ENCODE measurements at regions not wholly inside any gene's neighbourhood (a gene's known extent, or its start where the extent isn't known, plus 50 kb on each side); places are given as distances from the start of the nearest gene placed in this dataset.

- H3K27ac Mint-ChIP-seq: no peak overlapping the region
- ATAC-seq (no peak), DNase-seq (no peak)
- Histone ChIP-seq H3K36me3 (ENCODE audit: control insufficient read depth, insufficient read depth, low read length) (no peaks in the 10 kb centered on the region), H3K27me3 (ENCODE audit: control insufficient read depth, insufficient read depth, low read length) (no peaks in the 10 kb centered on the region), H3K4me1 (ENCODE audit: control insufficient read depth, insufficient read depth, low read length) (no peaks in the 10 kb centered on the region), H3K4me3 (ENCODE audit: low read length) (no peak overlapping the region), H3K27ac (ENCODE audit: low read length) (no peak overlapping the region), H3K9me3 (ENCODE audit: control insufficient read depth, insufficient read depth, low read length) (no peaks in the 10 kb centered on the region)
- no peak for TF ChIP-seq CTCF (IDR thresholded peaks at IDR 0.05)
- no peaks in the 10 kb centered on the region for H3K4me1 Mint-ChIP-seq
- no peak overlapping the region for H3K4me3 Mint-ChIP-seq
- no peaks in the 10 kb centered on the region for H3K9me3 Mint-ChIP-seq
- intact Hi-C loops (cut with micrococcal nuclease): no loop called here
- H3K27me3 Mint-ChIP-seq (ENCODE audit: low read depth in 2 of 2): peaks cover 3 to 22% of the 10 kb centered on the region in 2 donors
- no peaks in the 10 kb centered on the region for H3K36me3 Mint-ChIP-seq
These were observed 153.9 kb upstream of the CES5A start for GRCh38 chr16:56029026-56029425.

DNA sequence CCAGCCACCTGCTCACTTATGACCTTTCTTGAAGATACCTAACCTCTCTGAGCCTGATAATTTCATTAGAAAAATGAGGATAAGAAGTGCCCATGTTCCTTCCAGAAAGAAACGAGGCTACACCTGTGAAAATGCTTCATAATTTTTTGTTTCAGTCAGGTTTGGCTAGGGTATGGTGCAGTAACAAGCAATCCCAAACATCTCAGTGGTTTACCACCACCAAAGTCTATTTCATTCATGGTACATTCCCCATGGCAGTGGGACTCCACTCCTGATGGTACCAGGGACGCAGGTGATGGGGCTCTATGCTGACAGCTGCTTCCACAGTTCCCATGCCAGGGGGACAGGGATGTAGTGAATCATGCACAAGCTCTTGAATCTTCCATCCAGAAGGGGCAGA is 147.6 kb upstream of the CES5A start:
- no peak for DNase-seq

DNA sequence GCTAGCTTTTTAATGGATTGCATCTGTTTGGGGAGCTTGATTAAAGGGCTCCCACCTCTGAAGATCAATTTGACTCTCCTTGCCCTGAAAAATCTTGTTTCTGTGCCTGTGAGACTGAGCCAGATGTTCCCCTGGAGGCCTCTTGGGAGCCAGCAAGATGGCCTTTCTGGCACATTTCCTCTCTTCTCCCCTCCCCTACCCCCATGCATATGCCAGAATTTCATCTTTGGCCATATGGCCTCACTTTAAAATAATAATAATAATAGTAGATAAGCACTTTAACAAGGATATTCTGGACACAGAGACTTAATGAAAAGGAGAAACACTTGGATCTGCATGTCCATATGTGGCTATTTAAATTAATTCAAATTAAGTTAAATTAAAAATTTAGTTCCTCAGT is 144.1 kb upstream of the CES5A start:
- no peaks in the 10 kb centered on the region for H3K36me3 ChIP-seq (ENCODE audit: control insufficient read depth, insufficient read depth, low read length)
- H3K27me3 ChIP-seq (ENCODE audit: control insufficient read depth, insufficient read depth, low read length): no peaks in the 10 kb centered on the region
- no peak overlapping the region for H3K4me3 Mint-ChIP-seq
- no peaks in the 10 kb centered on the region for H3K4me1 Mint-ChIP-seq
- H3K27me3 Mint-ChIP-seq (ENCODE audit: low read depth in 2 of 2): peaks cover 4 to 24% of the 10 kb centered on the region in 2 donors
- no peak for ATAC-seq
- H3K36me3 Mint-ChIP-seq: no peaks in the 10 kb centered on the region
- H3K9me3 ChIP-seq (ENCODE audit: control insufficient read depth, insufficient read depth, low read length): no peaks in the 10 kb centered on the region
- H3K27ac ChIP-seq (ENCODE audit: low read length): no peak overlapping the region
- H3K9me3 Mint-ChIP-seq: peaks cover 0 to 4% of the 10 kb centered on the region in 2 donors
- TF ChIP-seq CTCF (IDR thresholded peaks at IDR 0.05): no peak
- H3K27ac Mint-ChIP-seq: no peak overlapping the region
- no peak for DNase-seq
- H3K4me3 ChIP-seq (ENCODE audit: low read length): no peak overlapping the region
- no peaks in the 10 kb centered on the region for H3K4me1 ChIP-seq (ENCODE audit: control insufficient read depth, insufficient read depth, low read length)
- intact Hi-C loops (cut with micrococcal nuclease): no loop called here

More for the DNA sequence above, 147.6 kb upstream of the CES5A start:
- H3K9me3 ChIP-seq (ENCODE audit: control insufficient read depth, insufficient read depth, low read length): no peaks in the 10 kb centered on the region
- TF ChIP-seq CTCF (IDR thresholded peaks at IDR 0.05): no peak
- H3K27ac Mint-ChIP-seq: no peak overlapping the region
- H3K36me3 ChIP-seq (ENCODE audit: control insufficient read depth, insufficient read depth, low read length): no peaks in the 10 kb centered on the region
- H3K9me3 Mint-ChIP-seq: no peaks in the 10 kb centered on the region
- 43% methylated on average over 2 of the region's 2 CpGs for WGBS (ENCODE audit: insufficient coverage)
- no peak for ATAC-seq
- no peak overlapping the region for H3K27ac ChIP-seq (ENCODE audit: low read length)
- no peaks in the 10 kb centered on the region for H3K36me3 Mint-ChIP-seq
- intact Hi-C loops (cut with micrococcal nuclease): no loop called here
- H3K27me3 Mint-ChIP-seq (ENCODE audit: low read depth in 2 of 2): peaks cover 0 to 7% of the 10 kb centered on the region in 2 donors
- no peak overlapping the region for H3K4me3 ChIP-seq (ENCODE audit: low read length)
- H3K4me1 ChIP-seq (ENCODE audit: control insufficient read depth, insufficient read depth, low read length): no peaks in the 10 kb centered on the region
- H3K4me1 Mint-ChIP-seq: no peaks in the 10 kb centered on the region
- no peaks in the 10 kb centered on the region for H3K27me3 ChIP-seq (ENCODE audit: control insufficient read depth, insufficient read depth, low read length)
- no peak overlapping the region for H3K4me3 Mint-ChIP-seq

GRCh38 chr16:56013962-56014552 is 138.9 kb upstream of the CES5A start:
- H3K4me1 Mint-ChIP-seq: no peaks in the 10 kb centered on the region
- peaks cover 0 to 4% of the 10 kb centered on the region in 2 donors for H3K9me3 Mint-ChIP-seq
- H3K9me3 ChIP-seq (ENCODE audit: control insufficient read depth, insufficient read depth, low read length): no peaks in the 10 kb centered on the region
- H3K27ac Mint-ChIP-seq: no peak overlapping the region
- H3K27me3 ChIP-seq (ENCODE audit: control insufficient read depth, insufficient read depth, low read length): no peaks in the 10 kb centered on the region
- no peak overlapping the region for H3K4me3 Mint-ChIP-seq
- TF ChIP-seq CTCF (IDR thresholded peaks at IDR 0.05): no peak
- H3K36me3 Mint-ChIP-seq: no peaks in the 10 kb centered on the region
- DNase-seq: peak in 1 of 2 donors; percentile 34
- peaks cover 16 to 29% of the 10 kb centered on the region in 2 donors for H3K27me3 Mint-ChIP-seq (ENCODE audit: low read depth in 2 of 2)
- no peak overlapping the region for H3K4me3 ChIP-seq (ENCODE audit: low read length)
- H3K36me3 ChIP-seq (ENCODE audit: control insufficient read depth, insufficient read depth, low read length): no peaks in the 10 kb centered on the region
- no peak for ATAC-seq
- WGBS (ENCODE audit: insufficient coverage): 22% methylated on average over 6 of the region's 6 CpGs
- intact Hi-C loops (cut with micrococcal nuclease): no loop called here
- H3K27ac ChIP-seq (ENCODE audit: low read length): no peak overlapping the region
- no peaks in the 10 kb centered on the region for H3K4me1 ChIP-seq (ENCODE audit: control insufficient read depth, insufficient read depth, low read length)
